Small intestine (tissue), 7 donors: ENCODE measurements at regions not wholly inside any gene's neighbourhood (a gene's known extent, or its start where the extent isn't known, plus 50 kb on each side); places are given as distances from the start of the nearest gene placed in this dataset.

Experiments
- DNase-seq, 2 donors: peaks; one replicate each; pipeline versions ENCODE4 v3.0.0 to v3.0.0-alpha.2; 2013
- FAIRE-seq: peaks from 2 replicates; lab custom pipeline; 2012; peaks lifted over from hg19 to GRCh38; lab: Jason Lieb, UNC
- H3K27ac ChIP-seq, 3 donors: one replicate each; pipeline ENCODE4 v1.5.1; 2013; ENCODE audit warnings: low read length in 2 of 3, mild to moderate bottlenecking in 2 of 3, control low read depth in 1 of 3, inconsistent platforms in 1 of 3, low read depth in 1 of 3, moderate library complexity in 1 of 3
- H3K27me3 ChIP-seq, 3 donors: one replicate each; pipeline ENCODE4 v1.6.1; 2013; ENCODE audit warnings: low read length in 3 of 3, inconsistent platforms in 1 of 3; ENCODE audit not compliant: control insufficient read depth in 3 of 3, insufficient read depth in 3 of 3
- H3K36me3 ChIP-seq, 3 donors: one replicate each; pipeline ENCODE4 v1.6.1; 2013; ENCODE audit warnings: low read length in 3 of 3, inconsistent platforms in 1 of 3, low read depth in 1 of 3, mild to moderate bottlenecking in 1 of 3, moderate library complexity in 1 of 3; ENCODE audit not compliant: control insufficient read depth in 3 of 3, insufficient read depth in 2 of 3
- H3K4me1 ChIP-seq, 3 donors: one replicate each; pipeline ENCODE4 v1.6.1; 2013; ENCODE audit warnings: low read length in 2 of 3, inconsistent platforms in 1 of 3, low read depth in 1 of 3, mild to moderate bottlenecking in 1 of 3, moderate library complexity in 1 of 3; ENCODE audit not compliant: control insufficient read depth in 3 of 3, insufficient read depth in 2 of 3
- H3K4me3 ChIP-seq, 3 donors: one replicate each; pipeline ENCODE4 v1.5.1; 2013; ENCODE audit warnings: low read length in 3 of 3, control low read depth in 1 of 3, inconsistent platforms in 1 of 3, low read depth in 1 of 3, mild to moderate bottlenecking in 1 of 3, moderate library complexity in 1 of 3
- H3K9me3 ChIP-seq, 2 donors: one replicate each; pipeline ENCODE4 v1.6.1; 2013; ENCODE audit warnings: low read depth in 1 of 2, low read length in 1 of 2; ENCODE audit not compliant: control insufficient read depth in 2 of 2, insufficient read depth in 1 of 2
- whole genome bisulfite sequencing, 3 donors: extraction: QIAGEN DNeasy Blood & Tissue Kit; methylation state at CpG; one replicate each; pipeline ENCODE4 v1.1.7; 2013; 5-methylcytosine and 5-hydroxymethylcytosine counted together
- donor health status: healthy with polysubstance abuse.
- donor health status: control.
- donor health status: control.
- donor health status: Bipolar disorder and iron deficiency.
- donor health status: healthy.

DNA sequence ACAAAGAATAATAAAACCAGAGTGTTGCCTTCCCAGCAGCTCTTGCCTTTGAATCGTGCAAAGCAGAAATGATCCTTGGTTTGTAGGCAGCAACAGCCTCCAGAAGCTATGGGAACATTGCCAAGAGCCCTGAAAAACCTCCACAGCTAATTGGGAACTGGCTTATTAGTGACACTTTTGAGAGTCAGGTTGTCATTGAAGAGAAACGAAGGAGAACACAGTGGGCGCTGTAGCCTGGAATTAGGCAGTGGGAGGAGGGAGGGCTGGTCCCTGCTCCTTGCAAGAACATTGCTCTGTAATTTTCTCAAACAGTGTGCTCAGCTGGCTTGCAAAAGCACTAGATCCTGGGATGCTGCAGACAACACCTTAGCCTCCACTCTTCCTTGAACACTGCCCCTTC lies 331.5 kb upstream of the EMCN start:
- FAIRE-seq = no peak
- WGBS, 3 donors = 57 to 64% (median 61%) methylated on average over 3 of the region's 3 CpGs
- no peak for DNase-seq

GRCh38 chr4:100848841-100849240 lies 331.0 kb upstream of the EMCN start:
- 82 to 92% (median 82%) methylated on average over 2 of the region's 2 CpGs for WGBS, 3 donors

More for the DNA sequence above, 331.5 kb upstream of the EMCN start:
- Histone ChIP-seq H3K27me3 (peaks cover 0 to 2% (median 0%) of the 10 kb centered on the region in 3 donors), H3K27ac (no peak overlapping the region), H3K9me3 (no peaks in the 10 kb centered on the region), H3K4me1 (no peaks in the 10 kb centered on the region), H3K36me3 (no peaks in the 10 kb centered on the region), H3K4me3 (no peak overlapping the region)

DNA sequence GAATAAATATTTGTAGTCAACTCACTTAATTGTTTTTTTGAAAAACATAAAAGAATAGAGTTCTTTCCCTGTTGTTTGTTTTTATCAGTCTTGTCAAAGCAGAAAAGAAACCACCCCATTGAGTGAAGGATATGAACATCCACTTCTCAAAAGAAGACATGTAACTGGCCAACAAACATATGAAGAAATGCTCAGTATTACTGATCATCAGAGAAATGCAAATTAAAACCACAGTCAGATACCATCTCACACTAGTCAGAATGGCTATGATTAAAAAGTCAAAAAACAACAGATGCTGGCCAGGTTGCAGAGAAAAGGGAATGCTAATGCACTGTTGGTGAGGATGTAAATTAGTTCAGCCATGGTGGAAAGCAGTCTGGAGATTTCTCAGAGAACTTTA lies 326.1 kb upstream of the EMCN start:
- FAIRE-seq (no peak), DNase-seq (no peak)
- Histone ChIP-seq H3K4me3 (no peak overlapping the region), H3K4me1 (no peaks in the 10 kb centered on the region), H3K9me3 (no peaks in the 10 kb centered on the region), H3K36me3 (no peaks in the 10 kb centered on the region), H3K27me3 (no peaks in the 10 kb centered on the region), H3K27ac (no peak overlapping the region)

More at GRCh38 chr4:100848841-100849240, 331.0 kb upstream of the EMCN start:
- no peak overlapping the region for H3K4me3 ChIP-seq
- no peak for FAIRE-seq
- H3K36me3 ChIP-seq = no peaks in the 10 kb centered on the region
- no peaks in the 10 kb centered on the region for H3K9me3 ChIP-seq
- DNase-seq = peak; percentile 10 to 49
- no peaks in the 10 kb centered on the region for H3K4me1 ChIP-seq
- H3K27me3 ChIP-seq = peaks cover 0 to 2% (median 0%) of the 10 kb centered on the region in 3 donors
- H3K27ac ChIP-seq = no peak overlapping the region

- H3K27me3 ChIP-seq = no peaks in the 10 kb centered on the region
- 86 to 92% (median 86%) methylated on average over 1 of the region's 1 CpG for WGBS, 3 donors
- DNase-seq (peak in 1 of 2 donors; percentile 33), FAIRE-seq (no peak)
- no peak overlapping the region for H3K4me3 ChIP-seq
- H3K4me1 ChIP-seq = no peaks in the 10 kb centered on the region
- no peaks in the 10 kb centered on the region for H3K36me3 ChIP-seq
- H3K27ac ChIP-seq = no peak overlapping the region
- H3K9me3 ChIP-seq = no peaks in the 10 kb centered on the region
Measured at GRCh38 chr4:100842856-100843255, 325.0 kb upstream of the EMCN start.

GRCh38 chr4:100841911-100842310 lies 324.1 kb upstream of the EMCN start:
- 92 to 97% (median 92%) methylated on average over 2 of the region's 2 CpGs for WGBS, 3 donors
- FAIRE-seq (no peak), DNase-seq (no peak)
- no peaks in the 10 kb centered on the region for H3K27me3 ChIP-seq
- no peaks in the 10 kb centered on the region for H3K36me3 ChIP-seq
- H3K4me3 ChIP-seq = no peak overlapping the region
- H3K4me1 ChIP-seq = no peaks in the 10 kb centered on the region
- no peaks in the 10 kb centered on the region for H3K9me3 ChIP-seq
- no peak overlapping the region for H3K27ac ChIP-seq

DNA sequence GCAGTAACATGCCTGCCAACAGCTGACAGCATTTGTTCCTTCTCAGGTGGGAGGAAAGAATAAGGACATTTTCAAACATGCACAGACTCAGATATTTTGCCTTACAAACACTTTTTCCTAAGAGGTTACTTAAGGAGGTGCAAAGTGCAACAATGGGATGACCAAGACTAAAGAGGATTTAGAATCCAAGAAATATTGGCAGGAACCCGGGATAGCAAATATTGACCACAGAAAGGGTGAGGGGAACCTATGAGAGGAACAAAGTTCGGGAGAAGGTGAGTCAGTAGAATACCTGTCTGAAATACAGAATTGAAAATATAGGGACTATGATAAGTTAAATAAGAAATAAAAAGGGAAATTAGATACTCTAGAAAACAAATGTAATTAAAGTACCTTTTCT lies 321.9 kb upstream of the EMCN start:
- FAIRE-seq = no peak

DNA sequence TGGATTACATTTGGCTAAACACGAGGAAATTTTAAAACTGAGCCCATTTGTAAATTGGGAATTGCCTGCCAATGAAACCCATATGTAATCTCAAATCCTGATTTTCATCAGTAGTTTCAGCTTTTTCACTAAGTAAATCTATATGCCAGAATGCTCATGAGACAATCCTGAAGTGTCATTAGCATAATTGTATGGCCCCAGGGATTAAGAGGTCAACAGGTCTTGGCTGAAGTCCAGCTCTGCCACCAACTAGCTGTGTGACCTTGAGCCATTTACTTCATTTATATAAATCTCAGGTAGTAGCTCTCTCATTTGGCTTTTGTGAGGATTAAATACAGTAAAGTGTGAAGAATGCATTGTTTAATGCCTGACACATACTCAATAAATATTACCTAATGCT lies 320.5 kb upstream of the EMCN start:
- no peak overlapping the region for H3K27ac ChIP-seq
- no peaks in the 10 kb centered on the region for H3K27me3 ChIP-seq
- no peaks in the 10 kb centered on the region for H3K9me3 ChIP-seq
- FAIRE-seq (no peak), DNase-seq (no peak)
- 74 to 82% (median 81%) methylated on average over 1 of the region's 1 CpG for WGBS, 3 donors
- no peaks in the 10 kb centered on the region for H3K4me1 ChIP-seq
- H3K4me3 ChIP-seq = no peak overlapping the region
- no peaks in the 10 kb centered on the region for H3K36me3 ChIP-seq

More for the DNA sequence above, 321.9 kb upstream of the EMCN start:
- Histone ChIP-seq H3K27ac (no peak overlapping the region), H3K4me3 (no peak overlapping the region), H3K9me3 (no peaks in the 10 kb centered on the region), H3K36me3 (no peaks in the 10 kb centered on the region), H3K27me3 (no peaks in the 10 kb centered on the region), H3K4me1 (no peaks in the 10 kb centered on the region)
- no peak for DNase-seq
- WGBS, 3 donors = 84 to 89% (median 89%) methylated on average over 2 of the region's 2 CpGs

DNA sequence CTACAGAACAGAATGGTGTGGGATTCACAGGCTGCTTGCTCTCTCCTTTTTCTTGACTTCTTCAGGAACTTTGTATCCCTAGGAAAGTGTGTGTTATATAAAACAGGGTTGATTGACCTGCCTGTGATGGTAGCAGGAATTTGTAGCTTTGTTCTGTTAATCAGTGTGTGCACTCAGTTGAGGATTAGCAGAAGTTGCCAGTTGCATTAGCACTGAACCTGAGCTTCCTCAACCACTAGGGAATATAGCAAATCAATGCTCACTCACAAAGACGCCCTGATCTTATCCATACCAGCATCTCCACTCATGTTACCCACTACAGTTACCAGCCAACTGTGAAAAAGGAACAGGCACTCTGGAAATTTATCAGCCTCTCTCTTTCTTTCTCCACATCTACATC lies 319.1 kb upstream of the EMCN start:
- Histone ChIP-seq H3K9me3 (no peaks in the 10 kb centered on the region), H3K36me3 (no peaks in the 10 kb centered on the region), H3K4me3 (no peak overlapping the region), H3K27me3 (no peaks in the 10 kb centered on the region), H3K27ac (no peak overlapping the region), H3K4me1 (no peaks in the 10 kb centered on the region)
- 74 to 88% (median 83%) methylated on average over 1 of the region's 1 CpG for WGBS, 3 donors
- FAIRE-seq = no peak
- DNase-seq = no peak

- Histone ChIP-seq H3K27me3 (no peaks in the 10 kb centered on the region), H3K9me3 (no peaks in the 10 kb centered on the region), H3K4me3 (no peak overlapping the region), H3K27ac (no peak overlapping the region), H3K36me3 (no peaks in the 10 kb centered on the region), H3K4me1 (no peaks in the 10 kb centered on the region)
- FAIRE-seq (no peak), DNase-seq (no peak)
Measured at GRCh38 chr4:100834616-100835015, 316.8 kb upstream of the EMCN start.
